Skin epidermis (tissue), 12 donors: ENCODE measurements at regions not wholly inside any gene's neighbourhood (a gene's known extent, or its start where the extent isn't known, plus 50 kb on each side); places are given as distances from the start of the nearest gene placed in this dataset.

Experiments used
- H3K27ac ChIP-seq, 21 experiments: fragments of 200-600 bp; sonication (generic) in 11 of 21; one replicate each; pipeline ENCODE4 v1.5.0; 2020; ENCODE audit warnings: mild to moderate bottlenecking in 3 of 21, inconsistent platforms in 2 of 21, moderate library complexity in 2 of 21
- H3K4me3 ChIP-seq, 7 experiments: fragments of 200-600 bp; sonication (generic) in 2 of 7; one replicate each; pipeline ENCODE4 v1.5.0; 2020; ENCODE audit warnings: inconsistent platforms in 2 of 7, mild to moderate bottlenecking in 2 of 7, moderate library complexity in 1 of 7

DNA sequence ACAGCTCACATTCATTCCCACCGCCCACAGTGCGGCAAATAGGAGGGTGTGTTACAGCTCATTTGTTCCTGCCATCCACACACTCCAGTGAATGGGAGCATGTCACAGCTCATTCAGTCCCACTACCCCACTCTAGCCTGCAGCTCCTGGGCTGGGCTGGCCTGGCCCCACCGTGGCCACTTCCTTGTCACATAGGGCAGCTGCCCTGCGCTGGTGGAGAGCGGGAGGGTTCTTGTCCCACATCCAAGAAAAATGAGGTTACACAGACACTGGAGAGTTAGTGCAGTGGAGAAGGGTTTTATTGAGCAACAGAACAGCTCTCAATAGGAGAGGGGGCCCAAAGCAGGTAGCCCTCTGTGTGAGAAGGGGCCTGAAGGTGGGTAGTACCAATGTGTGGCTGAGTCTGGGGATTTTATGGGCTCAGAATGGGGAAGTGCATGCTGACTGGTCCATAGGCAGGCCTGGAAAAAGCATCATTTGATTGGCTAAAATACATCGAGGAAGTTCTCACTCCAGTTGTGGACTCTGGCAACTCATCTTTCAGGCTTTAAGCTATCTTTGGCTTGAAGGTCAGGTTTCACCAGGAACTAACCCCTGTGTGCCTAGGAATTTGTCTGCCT, 249.7 kb downstream of the ETAA1 start:
- no peak overlapping the region for H3K27ac ChIP-seq
- H3K4me3 ChIP-seq = no peak overlapping the region

DNA sequence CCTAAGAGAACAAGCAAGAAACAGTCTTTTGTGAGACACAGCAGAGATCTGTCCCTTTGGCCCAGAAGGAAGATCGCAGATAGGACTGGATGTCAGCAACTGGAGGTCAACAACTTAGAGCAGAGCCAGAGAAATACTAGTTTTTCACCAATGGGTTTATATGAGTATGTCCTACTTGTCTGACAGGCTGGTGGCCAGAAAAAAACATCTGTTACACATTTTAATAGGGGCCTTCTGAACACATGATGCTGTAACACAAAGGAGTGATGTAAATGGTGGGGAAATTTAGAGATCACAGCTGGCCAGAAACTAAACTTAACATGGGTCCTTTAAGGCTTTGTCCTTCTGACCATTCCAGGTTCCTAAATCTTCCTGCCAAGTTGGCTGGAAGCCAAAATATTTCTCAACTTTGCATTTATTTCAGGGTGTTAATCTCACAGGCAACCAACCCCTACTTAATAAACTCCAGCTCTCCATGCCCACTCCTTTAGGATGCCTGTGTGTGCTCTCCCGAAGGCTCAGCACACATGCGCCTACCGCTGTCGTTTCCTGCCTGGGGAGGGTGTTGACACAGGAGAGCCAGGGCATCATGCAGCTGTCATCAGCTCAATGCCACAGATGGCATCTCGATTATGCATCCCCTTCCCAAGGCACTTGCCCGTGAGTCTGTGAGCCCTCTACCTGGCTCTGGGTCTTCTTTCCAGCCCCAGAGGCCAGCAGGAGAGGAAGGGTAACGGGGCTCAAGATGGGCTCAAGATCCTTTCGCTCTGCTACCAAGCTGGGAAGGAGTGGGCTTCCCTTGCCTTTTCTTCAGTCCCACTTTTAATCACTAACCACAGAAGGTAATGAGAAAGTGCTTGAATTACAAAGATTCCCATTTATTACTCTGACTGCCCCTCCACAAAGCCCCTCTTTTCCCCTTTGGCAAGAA, 252.5 kb downstream of the ETAA1 start:
- Histone ChIP-seq H3K4me3 (no peak overlapping the region), H3K27ac (peak overlapping the region in 9 of 21 experiments; percentile 3 to 65 (median 40))

DNA sequence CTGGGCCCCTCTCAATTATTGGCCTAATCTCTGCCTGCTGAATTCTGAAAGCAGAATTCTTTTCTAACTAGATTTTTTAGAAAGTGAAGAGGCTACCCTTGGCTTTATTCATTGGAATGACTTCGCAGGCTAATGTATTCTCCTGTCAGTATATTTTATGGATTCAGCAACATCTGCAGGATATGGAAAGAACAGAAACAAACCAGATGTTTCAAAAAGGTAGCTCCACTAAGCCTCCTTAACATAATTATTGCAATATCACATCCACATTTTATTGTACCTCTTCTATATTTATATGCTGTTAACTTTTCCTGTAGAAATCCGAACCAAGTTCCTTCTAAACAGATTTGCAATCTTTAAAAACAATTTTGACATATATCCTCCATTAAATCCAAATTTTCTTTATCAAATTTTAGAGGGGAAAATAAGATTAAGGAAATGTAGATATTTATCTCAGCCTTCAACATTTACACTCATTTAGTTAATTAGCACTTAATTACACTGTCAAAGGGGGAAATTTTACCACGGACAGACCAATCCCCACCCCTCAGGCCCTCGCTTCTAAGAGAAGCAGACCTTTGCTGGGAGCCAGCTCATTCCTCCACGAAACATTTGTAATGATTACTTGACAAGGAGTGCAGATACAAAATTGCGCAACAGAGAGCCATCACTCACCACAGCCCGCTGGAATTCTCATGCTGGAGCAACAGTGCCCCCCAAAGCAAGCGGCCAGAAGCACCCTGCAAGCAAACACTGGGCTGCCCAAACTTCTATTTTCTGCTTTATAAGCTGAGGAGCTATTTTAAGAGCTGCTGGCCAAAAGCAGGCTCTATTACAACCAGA, 253.4 kb downstream of the ETAA1 start:
- Histone ChIP-seq H3K27ac (peak overlapping the region in 8 of 21 experiments; percentile 3 to 65 (median 32)), H3K4me3 (no peak overlapping the region)

DNA sequence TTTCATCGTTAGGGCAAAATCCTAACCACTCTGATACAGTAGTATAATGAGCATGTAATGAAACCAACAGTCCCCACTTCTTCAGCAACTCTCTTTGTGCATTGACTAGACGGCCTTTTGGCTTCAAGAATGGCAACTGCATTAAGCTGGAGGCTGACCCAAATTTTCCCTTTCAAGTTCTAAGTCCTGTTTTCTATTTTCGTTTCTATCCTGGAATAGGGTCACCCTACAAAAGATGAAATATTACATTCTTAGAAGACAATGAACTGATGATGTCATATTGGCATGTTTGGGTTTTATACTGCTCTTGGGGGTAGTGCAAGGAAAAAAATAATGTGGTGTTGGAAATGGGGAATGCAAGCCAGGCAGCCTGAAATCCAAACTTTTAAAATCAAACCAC, 254.4 kb downstream of the ETAA1 start:
- H3K27ac ChIP-seq = no peak overlapping the region
- H3K4me3 ChIP-seq = no peak overlapping the region

DNA sequence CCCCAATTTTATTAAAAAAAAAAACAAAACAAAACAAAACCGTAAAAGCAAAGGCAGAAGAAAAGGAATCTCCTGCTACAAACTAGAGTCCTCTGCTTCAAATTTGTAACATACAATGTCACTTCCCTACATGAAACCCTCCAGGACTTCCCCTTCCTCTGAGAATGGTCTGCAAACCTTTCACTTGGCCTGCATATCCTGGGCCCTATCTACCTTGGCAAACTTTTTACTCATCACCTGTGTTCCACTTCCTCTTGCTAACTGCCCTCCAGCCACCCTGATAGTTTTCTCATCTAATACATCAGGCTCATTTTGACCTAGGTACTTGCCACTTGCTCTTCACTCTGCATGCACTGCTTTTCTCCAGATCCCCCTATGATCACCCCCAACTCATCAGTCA, 255.5 kb downstream of the ETAA1 start:
- no peak overlapping the region for H3K4me3 ChIP-seq
- H3K27ac ChIP-seq = no peak overlapping the region

DNA sequence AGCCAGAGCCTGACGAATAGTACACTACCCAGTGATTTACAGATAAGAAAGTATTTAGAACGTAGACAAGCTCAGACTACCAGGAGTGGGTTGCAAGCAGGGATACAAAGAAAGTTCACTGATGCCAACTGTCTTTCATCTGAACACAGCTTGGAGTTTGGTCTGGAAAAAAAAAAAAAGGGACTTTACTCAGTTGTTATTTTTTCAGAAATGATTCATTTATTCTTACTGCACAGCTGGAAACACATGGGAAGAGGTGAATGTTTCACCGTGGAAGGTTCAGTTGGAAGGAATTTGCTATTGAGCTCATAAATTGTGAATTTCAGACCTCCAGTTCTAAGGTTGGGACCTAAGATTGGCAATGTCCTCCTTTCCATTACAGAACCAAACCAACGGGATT, 259.7 kb downstream of the ETAA1 start:
- Histone ChIP-seq H3K27ac (no peak overlapping the region), H3K4me3 (no peak overlapping the region)

DNA sequence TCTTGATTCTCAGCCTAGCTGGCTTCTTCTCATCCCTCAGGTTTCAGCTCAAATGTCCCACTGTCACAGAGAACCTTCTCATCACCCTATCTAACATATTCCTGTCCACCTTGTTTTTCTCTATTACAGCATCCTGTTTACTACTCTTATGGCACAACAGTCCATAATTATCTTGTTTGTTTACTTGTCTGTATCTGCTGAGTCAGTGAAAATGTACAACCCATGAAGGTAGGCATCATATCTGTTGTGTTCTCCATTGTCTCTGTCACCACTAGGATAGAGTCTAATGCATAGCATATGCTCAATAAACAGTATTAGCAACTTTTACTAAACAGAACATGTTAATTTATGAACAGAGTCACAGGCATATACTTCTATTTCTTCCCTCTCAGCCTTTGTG, 261.7 kb downstream of the ETAA1 start:
- no peak overlapping the region for H3K4me3 ChIP-seq
- no peak overlapping the region for H3K27ac ChIP-seq

DNA sequence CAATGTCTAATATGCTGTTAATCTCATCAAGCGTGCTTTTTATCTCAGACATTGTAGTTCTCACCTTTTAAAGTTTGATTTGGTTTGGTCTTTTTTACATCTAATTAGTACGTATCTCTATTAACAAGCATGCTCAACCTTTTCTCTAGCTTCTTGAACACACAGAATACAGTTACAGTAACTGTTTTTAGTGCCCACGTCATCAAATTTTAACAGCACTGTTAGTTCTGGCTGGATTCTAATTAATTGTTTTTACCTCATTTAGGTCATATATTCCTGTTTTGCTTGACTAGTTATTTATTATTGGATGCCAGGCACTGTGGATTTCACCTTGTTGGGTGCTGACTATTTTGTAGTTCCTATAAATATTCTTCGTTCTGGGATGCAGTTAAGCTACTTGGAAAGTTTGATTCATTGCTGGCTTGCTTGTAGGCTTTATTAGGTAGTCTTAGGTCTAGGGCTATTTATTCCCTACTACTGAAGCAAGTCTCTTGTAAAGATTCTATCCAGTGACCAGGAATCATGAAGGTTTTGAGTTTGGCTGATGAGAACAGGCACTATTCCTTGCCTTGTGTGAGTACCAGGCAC, 263.0 kb downstream of the ETAA1 start:
- Histone ChIP-seq H3K27ac (no peak overlapping the region), H3K4me3 (no peak overlapping the region)

DNA sequence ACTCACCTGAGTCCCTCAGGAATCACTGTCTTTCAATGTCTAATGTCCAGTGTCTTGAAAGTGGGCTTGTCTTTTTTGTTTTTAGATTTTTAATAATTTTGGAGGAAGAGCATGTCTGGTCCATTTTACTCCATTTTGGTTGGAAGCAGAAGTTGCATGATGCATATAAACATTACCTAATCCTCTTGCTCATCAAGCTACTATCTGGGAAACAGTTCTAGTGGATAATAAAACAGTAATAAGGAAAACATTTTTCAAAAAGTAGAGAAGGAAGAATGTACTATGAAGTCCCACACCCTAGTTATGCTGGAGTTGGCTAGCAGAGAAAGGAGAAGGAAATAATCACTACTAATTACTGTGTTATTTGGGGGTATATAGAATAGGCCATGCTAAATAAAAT, 263.7 kb downstream of the ETAA1 start:
- no peak overlapping the region for H3K4me3 ChIP-seq
- H3K27ac ChIP-seq = no peak overlapping the region

DNA sequence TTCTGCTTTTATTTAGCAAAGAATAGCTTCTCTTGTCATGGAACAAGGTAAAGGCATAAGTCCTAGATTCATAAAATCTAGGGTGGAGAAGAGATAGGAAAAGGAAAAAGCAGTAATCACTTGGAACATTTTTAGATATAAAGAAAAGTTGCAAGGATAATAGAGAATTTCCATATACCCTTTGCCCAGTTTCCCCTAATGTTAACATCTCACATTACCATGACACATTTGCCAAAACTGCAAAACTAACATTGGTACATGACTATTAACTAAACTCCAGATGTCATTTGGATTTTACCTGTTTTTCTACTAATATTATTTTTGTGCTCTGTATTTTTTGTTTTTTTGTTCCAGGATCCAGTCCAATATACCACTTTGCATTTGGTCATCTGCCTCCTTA, 265.1 kb downstream of the ETAA1 start:
- H3K27ac ChIP-seq = no peak overlapping the region
- no peak overlapping the region for H3K4me3 ChIP-seq

DNA sequence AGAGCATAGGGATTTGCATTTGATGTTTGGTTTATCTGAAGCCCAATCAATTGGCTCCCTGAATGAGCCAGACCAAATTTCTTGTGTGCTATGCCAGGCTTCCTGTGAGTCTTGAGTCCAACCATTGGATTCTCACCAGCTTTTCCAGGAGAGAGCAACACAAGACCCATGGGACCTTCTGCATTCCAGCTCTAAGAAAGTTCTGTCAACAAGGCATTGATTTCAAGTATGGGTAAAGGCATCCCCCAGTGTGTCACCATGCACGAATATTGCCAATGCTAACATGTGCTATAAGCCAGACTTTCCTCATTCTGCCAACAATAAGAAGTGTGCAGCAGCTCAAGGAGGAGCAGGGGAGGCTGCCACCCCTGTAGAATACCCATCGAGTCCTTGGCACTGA, 266.6 kb downstream of the ETAA1 start:
- no peak overlapping the region for H3K27ac ChIP-seq

DNA sequence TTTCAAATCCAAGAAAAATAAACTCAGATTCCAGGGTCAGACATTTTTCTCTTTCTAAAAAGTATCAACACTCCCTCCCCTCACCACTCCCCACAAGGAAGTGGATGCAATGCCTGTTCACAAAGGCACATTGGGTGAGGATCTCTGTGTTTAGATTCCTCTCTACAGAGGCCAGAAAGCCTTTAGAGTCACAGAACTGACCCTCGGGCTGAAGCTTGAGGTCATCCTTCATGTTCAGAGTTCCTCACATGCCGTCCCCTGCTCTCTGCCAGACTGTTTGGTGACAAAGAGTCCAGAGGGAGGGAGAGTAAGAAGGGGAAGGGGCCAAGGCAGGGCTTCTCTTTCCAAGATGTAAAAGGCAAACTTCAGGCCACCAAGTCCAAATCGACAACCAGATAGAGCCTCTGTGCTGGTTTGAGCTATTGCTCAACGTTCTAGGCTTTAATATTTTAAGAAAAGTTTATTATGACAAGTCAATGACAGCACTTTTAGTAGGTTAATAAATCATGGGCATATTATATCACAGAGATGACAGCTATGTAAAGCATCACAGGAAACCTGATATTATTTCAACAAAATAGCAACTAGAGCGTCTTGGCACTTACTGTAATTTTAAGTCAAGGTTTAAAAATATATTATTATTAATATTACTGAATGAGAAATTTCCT, 269.4 kb downstream of the ETAA1 start:
- no peak overlapping the region for H3K4me3 ChIP-seq
- no peak overlapping the region for H3K27ac ChIP-seq

More for the DNA sequence above, 266.6 kb downstream of the ETAA1 start:
- no peak overlapping the region for H3K4me3 ChIP-seq

DNA sequence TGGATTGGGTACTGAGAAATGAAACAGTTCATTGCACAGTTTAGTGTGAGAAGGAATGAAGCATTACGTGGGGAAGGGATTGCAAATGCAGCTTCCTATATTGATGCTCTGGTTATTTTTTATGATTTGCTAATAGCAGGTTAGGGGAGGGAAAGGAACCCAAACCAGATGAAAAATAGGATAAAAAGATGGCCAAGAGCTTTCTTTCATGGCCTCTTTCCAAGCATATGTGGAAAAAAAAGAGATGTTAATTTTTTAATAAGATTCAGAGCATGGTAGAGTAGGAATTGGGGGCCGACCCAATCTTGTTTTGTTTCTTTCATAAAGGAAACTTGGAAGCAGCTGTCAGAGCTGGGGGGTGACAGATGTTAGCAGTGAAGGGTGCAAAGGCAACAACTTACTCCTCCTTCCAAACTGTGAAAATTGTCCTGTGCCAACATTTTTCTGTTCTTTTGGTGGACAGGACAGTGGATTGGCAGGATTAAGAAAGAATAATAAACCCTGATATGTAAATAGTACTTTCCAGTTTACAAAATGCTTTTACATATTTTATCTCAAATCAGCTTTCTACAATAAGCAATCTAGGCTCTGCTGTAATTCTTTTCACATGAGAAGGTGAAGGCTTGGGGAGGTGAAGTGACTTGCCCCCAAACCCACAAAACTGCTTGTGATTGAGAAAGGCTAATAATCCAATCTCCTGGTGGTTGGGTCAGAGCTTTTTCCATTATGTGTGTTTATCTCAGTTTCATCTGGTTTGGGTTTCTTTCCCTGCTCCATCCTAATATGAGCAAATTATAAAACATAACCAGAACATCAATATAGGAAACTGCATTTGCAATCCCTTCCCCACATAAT, 270.1 kb downstream of the ETAA1 start:
- H3K27ac ChIP-seq = no peak overlapping the region
- no peak overlapping the region for H3K4me3 ChIP-seq

DNA sequence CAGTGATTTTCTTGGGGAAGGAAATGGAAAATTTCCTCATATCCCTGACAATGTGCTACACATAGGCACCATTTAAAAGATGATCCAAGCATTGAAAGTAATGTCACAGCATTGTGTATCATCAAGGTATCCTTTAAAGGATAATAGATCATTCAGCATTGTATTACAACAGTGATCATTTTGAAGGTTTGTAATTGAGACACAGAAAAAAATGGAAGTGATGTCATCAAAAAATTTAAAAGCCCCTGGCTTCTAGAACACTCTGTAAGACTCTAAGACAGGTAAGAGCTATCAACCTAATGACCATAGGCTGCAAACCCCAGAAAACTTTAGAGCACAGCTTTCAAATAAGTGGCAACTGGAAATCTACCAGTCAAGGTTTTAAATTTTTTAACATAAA, 271.4 kb downstream of the ETAA1 start:
- Histone ChIP-seq H3K4me3 (no peak overlapping the region), H3K27ac (no peak overlapping the region)

DNA sequence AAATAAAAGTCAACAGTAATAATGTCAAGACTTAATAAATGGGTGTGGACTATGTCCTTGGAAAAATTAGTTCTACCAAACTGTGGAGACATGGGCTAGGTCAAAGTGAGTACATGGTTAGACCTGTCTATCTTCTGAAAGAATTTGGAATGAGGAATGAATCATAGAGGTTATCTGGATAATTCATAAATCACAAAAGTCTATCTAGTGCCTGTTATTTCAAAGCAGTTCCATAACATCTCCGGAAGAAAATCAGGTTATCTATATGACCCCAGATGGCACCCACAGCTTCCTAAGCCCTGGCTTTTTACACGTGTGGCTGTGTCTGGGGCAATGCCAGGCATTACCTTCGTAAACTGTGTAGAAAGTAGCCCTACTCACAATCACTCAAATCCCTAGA, 272.0 kb downstream of the ETAA1 start:
- Histone ChIP-seq H3K27ac (no peak overlapping the region), H3K4me3 (no peak overlapping the region)

DNA sequence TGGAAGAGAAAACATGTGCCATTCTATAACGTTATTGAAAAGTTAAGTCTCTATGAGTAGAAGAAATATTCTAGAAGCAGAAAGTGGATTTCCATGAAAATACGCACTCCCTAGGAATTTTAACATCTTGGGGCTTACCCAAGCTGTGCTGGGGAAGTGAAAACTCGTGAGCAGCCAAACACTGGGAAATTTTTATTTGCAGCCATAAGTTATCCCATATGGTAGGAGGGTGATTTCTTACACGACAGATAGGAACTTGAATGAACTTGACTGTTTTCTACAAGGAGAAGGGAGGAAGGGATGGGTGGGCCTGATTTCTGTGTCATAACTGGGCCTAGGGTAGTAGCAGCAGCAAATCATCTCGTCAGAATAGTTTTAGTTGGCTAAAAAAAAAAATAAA, 272.6 kb downstream of the ETAA1 start:
- no peak overlapping the region for H3K27ac ChIP-seq
- H3K4me3 ChIP-seq = no peak overlapping the region

DNA sequence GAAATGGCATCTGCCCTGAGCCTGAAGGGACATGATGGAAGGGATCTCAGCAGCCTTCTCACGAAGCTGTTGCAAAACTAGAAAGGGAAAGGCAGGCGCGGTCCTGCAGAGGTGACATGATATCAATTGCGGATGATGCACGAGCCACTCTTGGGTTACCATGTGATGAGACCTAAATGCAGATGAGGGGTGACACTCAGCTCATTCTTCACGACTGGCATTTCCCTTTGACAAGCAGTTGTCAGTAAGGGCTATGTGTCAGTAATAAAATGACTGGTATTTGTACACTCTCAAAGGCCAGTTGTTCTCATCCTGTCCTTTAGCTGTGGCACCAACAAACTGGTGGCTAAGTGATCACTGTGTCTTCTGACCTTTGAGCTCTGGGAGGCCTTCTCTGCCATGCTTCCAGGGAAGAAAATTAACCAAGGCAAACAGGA, 273.6 kb downstream of the ETAA1 start:
- Histone ChIP-seq H3K27ac (no peak overlapping the region), H3K4me3 (no peak overlapping the region)
